Activated effector memory CD4-positive, alpha-beta T cell treated with anti-CD3 and anti-CD28 coated beads, Interleukin-2, amount 50 U/mL, for 16 hours (primary cell): ENCODE measurements at regions not wholly inside any gene's neighbourhood (a gene's known extent, or its start where the extent isn't known, plus 50 kb on each side); places are given as distances from the start of the nearest gene placed in this dataset.
A peak's percentile ranks its signal among the peaks of the same experiment; 100 is the strongest.
"Not testable (repeated sequence)": the region's sequence is repeated elsewhere in the genome, so short reads cannot be mapped to it uniquely, and the experiment has no call there.

Experiments
- DNase-seq: peaks from one replicate; pipeline ENCODE4 v3.0.0-alpha.2; 2020

DNA sequence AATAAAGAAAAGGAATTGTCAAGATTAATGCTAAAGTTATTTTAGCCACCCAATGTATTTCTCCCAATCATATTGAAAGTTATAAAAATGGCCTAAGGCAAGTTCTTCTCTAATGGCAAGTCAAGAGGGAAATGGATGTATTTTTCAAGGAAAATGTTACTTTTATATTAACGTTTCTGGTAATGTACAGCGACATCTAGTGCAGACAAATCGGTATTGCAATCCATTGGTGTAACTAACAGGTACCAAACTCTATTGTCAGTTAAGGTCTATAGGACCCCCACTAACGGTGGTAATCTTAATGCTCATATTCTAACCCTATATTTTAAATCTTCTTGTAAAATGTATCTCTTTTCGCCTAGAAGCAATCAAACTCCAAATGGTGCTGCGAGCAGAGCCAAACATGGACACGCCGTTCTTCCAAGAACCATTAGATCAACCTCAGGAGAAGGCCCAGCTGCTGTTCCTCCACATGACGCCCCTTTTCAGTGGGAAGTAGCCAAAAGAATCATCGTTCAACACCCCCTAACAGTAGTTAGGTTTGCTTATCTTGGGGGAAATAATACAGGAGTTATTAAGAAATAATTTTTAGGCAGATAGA lies 98.5 kb upstream of the PABPC3 start:
- DNase-seq = no peak

DNA sequence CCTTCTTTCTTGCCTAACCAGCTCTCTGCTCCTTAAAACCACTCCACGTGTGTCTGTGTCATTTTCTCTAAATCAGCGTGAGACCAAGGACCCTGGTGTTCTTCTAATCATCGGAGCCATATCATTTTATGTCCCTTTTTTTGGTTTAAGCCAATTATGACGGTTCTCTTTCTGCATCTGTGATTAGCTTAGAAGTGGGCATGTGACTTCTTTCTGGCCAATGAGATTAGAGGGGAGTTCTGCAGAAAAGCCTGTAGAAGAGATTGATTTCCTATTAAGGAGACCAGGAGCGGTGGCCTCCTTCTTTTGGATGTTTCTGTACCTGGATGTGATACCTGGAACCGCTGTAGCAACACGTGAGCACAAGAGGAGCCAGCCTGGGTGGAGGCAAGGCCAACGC lies 97.5 kb upstream of the PABPC3 start:
- no peak for DNase-seq

DNA sequence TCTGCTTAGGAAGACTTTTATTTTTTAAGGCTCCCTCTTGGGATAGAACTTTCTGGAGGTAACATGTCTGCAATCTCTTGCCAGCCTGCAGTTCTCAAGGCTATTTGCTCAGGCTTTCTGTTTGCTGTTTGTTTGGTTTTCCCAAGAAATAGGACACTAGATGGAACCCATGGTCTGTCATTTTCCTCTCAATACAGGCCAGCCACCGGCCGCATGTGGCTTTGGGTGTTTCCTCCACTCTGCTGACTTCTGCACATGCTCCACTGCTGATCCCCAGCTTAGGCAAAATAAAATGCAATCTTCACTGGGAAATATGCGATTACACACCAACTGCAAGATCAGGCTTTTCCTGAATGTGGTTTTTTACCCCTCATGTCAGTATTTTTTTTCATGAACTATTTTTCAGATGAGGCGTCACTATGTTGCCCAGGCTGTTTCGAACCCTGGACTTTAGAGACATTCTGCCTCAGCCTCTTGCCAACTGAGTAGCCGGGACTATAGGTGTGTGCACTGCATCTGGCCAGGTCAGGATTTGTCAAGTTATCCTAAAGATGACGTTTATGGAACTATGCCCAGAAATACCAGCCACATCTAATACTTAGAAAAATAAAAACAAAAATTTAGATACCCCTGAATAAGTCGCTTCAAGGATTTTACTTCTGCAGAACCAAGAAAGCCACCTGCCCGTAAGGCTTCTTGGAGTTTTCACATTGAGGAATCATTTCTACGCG lies 94.3 kb upstream of the PABPC3 start:
- DNase-seq = no peak

DNA sequence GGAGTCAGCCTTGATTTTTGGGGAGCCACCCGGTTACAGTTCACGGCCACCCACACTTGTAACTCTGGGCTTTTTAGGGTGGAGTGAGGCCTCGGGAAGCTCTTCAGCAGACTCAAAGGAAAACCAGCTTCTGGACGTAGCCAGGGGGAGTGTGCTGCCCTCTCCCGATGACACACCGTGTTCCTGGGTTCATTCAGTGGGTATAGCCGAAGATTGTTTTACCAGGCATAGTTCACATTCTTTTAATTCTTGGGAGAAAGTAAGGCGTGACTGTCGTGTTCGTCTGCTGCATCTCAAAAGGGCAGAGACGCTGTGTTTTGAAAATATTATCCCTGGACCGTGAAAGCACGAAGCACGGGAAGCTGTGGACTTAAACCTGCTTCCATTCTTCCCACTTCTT lies 93.6 kb upstream of the PABPC3 start:
- DNase-seq = not testable (repeated sequence)

DNA sequence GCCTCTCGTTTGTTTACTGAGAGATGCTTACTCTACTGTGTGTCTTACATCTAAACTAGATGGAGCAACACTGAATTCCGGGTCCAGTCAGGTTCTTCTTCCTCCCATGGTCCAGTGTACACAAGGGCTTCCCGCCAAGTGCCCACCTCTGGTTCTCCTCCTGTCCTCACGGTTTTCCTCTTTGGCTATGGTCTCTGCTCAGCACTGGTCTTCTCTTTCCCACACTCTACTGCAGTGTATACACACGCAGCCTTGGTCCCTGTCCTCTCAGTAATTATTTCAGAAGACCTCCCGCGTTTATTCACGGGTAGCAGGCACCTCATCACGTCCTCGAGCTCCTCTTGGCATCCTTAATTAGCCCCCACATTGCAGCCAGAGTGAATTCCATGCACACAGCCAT lies 91.4 kb upstream of the PABPC3 start:
- DNase-seq = not testable (repeated sequence)

DNA sequence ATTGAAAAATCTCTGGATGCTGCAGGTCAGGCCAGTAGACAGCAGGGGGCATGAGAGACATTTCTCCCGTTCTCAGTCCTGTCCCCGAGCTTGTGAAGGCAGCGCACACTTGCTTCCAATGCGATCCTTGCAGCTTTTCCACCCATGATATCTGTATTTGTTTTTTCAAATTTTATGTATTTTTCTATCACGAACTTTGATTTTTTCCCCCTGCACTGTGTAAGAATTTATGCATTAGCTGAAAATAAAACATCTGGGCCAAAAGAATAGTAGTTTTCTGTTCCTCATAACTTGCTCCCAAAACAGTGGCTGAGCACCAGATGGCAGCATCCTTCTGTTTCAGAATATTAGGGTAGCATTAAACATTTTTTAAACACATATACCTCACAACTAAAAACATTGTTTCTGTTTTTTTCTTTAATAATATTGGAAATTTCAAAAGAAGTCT lies 90.9 kb upstream of the PABPC3 start:
- DNase-seq = not testable (repeated sequence)

DNA sequence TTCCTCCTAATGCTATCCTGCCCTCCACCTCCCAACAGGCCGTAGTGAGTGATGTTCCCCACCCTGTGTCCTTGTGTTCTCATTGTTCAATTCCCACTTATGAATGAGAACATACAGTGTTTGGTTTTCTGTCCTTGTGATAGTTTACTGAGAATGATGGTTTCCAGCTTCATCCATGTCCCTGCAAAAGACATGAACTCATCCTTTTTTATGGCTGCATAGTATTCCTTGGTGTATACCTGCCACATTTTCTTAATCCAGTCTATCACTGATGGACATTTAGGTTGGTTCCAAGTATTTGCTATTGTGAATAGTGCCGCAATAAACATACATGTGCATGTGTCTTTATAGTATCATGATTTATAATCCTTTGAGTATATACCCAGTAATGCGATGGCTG lies 88.5 kb upstream of the PABPC3 start:
- DNase-seq = not testable (repeated sequence)

DNA sequence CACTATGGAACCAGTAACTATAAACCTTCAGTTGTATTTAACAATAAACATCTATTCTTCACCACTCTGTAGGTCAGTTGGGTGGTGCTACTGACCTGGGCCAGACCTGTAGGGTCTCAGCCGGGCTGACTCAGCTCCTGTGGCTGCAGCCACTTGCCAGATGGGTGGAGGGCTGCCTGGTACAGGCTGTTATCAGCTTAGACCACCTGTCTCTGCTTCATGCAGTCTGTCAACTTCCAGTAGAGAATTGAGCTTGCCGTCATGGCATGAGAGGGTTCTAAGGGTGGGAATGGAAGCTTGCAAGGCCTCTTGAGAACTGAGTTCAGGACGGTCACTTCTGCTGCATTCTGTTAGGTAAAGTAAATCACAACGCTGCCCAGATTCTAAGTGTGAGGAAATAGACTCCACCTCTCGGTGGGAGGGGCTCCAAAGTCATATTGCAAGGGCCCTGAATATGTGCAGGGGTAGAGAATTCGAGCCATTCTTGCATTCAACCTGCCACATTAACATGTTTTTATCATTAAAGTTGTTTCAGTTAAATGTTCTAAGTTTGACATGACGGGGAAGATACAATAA lies 81.5 kb upstream of the PABPC3 start:
- not testable (repeated sequence) for DNase-seq

DNA sequence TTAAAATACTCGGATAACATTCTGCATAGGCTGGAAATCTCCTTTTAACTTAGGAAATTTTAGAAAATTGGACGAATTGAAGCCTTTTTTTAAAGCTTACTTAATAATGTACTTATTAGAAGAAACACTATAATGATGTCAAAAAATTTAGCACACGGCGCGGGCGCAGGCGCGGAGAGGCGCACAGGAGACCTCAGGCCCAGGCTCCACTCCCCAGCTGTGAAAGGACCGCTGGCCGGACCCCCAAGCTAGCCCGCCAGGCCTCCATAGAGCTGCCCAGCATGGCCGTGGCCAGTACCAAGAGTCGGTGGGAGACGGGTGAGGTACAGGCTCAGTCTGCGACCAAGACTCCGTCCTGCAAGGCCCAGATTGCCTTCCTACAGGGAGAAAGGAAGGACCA lies 78.8 kb upstream of the PABPC3 start:
- DNase-seq = not testable (repeated sequence)

DNA sequence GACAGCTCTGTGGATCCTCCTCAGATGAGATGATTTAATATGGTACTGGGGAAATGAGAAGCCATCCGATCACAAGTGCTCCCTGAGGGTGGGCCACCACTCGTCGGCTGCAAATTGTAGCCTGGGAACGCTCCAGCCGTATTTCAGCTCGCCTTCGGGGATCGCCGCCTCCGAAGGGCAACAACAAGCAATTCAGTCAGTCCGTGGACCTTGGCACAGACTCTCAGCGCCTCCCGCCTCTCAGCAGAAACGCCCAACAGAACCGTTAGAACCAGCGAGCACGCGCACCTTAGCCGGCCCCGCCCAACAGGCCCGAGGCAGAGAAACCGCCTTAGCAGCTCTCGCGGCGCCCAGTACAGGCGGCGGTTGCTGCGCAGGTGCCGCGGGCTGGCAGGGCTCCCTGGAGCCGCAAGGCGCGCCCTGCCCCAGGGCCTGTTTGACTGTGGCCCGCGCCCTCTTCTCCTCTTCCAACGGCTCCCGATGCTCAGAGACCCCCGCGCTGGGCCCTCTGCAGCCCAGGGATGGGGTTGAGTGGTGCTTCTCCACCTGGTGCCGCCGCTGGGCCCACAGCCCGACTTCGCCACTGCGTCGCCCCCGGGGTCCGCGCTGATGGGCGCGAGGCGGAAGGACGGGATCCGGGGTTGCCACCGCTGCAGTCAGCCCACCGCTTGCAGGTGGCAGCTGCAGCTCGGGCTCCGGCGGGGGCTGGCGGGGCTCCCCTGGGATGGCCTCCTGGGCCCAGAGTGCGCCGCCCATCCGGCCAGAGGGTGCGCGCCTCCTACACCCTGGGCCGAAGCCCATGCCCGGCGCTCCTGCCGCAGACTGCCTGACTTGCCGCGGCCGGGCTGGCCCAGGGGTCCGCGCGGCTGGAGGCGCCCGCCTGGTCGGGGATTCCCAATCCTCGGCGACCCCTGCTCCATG lies 77.9 kb upstream of the PABPC3 start:
- peak; percentile 84 for DNase-seq

DNA sequence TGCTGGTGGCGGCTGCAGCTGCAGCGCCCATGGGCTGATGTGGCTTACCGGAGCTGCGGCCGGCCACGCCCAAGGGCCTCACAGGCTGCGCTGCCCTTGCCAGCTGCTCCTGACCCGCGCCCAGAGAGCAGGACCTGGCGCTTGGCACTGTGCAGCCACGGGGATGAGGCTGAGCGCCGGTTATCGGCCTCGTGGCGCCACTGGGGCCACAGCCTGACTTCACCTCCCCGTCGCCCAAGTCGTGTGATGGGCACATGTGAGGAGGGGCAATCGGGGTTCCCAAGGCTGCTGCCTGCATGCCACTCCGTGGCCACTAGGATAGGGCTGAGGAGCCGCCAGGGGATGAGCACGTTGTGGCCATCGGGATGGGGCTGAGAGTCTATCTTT lies 77.2 kb upstream of the PABPC3 start:
- DNase-seq = no peak

DNA sequence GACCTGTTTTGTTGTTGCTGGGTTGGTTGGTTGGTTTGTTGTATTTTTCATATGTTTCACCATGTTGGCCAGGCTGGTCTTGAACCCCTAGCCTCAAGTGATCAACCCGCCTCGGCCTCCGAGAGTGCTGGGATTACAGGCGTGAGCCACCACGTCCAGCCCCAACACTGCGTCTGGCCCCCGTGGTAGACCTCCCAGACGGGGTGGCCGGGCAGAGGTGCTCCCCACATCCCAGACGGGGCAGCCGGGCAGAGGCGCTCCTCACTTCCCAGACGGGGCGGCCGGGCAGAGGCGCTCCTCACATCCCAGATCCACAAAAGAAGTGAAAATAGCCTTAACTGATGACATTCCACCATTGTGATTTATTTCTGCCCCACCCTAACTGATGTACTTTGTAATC lies 76.2 kb upstream of the PABPC3 start:
- DNase-seq = not testable (repeated sequence)

DNA sequence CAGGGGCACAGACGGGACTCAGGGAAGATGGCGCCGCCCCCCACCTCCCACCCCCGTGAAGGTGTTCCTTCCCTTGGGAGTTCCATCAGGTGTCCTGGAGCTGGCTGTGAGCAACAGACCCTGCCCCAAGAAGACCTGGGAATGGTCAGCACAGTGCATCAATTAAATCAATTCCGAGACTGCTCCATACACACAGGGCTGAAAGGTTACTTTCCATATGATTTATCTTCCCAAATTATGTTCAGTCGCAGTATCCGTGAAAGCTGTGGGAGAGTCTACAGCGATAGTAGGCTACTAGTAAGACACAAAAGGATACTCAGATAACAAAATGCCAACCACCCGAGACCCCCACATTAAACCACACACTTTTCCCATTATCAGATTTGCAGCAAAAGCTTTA lies 71.8 kb upstream of the PABPC3 start:
- no peak for DNase-seq

DNA sequence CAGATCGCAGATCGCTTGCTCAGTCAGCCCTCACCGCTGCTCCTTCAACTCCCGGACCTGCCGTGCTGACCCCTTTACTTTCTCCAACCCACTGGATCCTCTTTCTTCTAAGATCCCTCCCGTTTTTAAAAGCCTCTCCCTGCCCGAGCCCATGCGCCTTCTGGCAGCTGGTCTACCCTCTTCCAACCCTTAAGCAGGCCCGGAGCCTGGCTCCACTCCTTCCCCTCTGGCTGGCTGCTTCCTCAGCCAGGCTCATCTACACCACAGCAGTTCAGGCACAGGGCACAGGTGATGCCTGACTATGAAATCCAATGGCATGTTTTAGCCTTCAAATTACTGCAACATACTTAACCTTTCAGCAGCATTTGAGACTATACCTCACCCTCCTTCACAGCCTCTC lies 63.8 kb upstream of the PABPC3 start:
- DNase-seq = no peak

DNA sequence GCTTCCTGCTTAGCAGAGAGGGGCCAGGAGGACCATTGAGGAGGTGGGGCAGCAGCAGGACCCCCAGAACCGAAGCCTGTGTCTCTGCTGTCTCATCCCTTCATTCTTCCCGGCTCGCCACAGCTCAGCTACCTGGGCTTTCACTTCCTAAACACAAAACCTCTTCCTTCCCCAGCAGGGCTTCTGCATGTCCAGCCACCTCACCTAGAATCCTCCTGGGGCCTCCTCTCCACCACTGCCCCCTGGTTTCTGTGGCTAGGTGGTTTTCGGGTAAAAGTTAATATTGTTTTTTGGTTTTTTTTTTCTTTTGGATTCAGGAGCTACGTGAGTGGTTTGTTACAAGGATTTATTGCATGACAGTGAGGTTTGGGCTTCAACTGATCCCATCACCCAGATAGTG lies 61.8 kb upstream of the PABPC3 start:
- no peak for DNase-seq

DNA sequence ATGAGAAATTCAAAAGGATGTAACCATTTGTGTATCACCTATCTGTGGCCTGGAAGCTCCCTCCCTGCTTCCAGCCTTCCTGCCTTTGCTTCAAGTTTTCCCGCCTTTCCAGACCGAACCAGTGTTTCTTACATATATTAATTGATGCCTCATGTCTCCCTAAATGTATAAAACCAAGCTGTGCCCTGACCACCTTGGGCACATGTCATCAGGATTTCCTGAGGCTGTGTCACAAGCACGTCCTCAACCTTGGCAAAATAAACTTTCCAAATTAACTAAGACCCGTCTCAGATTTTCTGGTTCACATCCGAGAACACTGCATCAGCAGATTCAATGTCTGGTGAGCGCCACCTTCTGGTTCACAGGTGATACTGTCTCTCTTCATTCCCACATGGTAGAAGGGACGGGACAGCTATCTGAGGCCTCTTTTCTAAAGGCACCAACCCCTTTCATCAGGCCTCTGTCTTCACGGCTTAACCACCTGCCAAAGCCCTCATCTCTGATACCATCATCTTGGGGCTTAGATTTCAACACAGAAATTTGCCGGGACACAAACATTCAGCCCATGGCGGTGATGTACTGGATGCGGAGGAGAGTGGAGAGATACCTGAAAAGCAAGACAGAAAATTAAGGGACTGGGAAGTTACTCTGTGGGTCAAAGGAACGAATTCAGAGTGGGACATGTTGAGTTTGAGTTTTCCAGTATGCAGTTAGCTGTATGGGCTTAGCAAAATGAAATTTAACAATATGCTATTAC lies 58.7 kb upstream of the PABPC3 start:
- DNase-seq = peak; percentile 78

DNA sequence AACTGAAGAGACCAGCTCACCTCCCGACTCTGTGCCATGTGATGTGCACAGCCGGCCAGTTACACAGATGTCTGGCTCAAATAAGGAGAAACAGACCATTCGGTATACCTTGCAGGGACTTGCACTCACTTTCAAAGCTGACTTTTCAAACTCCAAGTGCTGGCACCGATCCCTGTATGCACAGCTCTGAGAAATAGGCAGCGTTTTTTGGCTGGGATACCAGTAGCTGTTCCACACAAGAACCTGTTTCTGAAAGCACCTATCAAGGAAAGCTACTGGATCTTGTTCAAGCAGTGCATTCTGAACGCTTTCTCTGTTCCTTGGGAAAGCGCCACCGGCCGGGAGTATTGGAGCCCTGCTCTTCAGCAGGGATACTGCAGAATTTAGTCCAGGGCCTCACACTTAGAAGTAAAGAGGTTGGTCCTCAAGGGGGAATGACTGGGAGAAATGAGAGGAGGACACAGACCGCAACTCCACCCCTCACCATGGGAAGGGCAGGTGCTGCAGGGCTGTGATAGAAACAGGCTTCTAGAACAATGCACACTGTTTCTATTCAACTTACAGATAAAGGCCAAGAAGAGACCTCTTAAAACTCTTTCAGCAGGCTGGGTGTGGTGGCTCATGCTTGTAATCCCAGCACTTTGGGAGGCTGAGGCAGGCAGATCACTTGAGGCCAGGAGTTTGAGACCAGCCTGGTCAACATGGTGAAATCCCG lies 53.6 kb upstream of the PABPC3 start:
- no peak for DNase-seq

DNA sequence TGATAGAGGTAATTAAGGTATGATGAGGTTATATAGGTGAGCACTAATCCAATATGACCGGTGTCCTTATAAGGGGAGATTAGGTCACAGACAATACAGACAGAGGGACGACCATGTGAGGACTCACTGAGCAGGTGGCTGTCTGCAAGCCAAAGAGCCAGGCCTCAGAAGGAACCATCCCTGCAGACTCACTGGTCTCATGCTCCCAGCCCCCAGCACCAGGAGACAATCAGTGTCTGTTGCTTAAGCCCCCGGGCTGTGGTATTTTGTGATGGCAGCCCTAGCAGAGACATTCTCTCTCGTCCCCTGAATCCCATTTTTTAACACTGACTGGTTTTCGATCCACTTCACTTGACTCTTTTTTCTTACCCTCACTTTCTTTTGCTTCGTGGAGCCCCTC lies 51.9 kb upstream of the PABPC3 start:
- no peak for DNase-seq
